Neural progenitor cell (in vitro differentiated cells): ENCODE measurements at regions not wholly inside any gene's neighbourhood (a gene's known extent, or its start where the extent isn't known, plus 50 kb on each side); places are given as distances from the start of the nearest gene placed in this dataset.
A peak's percentile ranks its signal among the peaks of the same experiment; 100 is the strongest.

Source experiments
- DNase-seq: peaks from one replicate; pipeline ENCODE4 v3.0.0-alpha.2; 2016; ENCODE audit warnings: low spot score
- H2AFZ ChIP-seq: fragments of 200-600 bp; sonication (generic); replicated peaks from 2 replicates; pipeline ENCODE4 v1.6.1; 2016; ENCODE audit warnings: antibody characterized with exemption
- H3F3A ChIP-seq: fragments of 200-600 bp; sonication (generic); 2 replicates; pipeline ENCODE4 v1.6.1; 2016; ENCODE audit warnings: antibody characterized with exemption, low read depth
- H3K27ac ChIP-seq: fragments of 200-600 bp; sonication (generic); 2 replicates; pipeline ENCODE4 v1.5.1; 2016; ENCODE audit warnings: mild to moderate bottlenecking
- H3K27me3 ChIP-seq: fragments of 200-600 bp; sonication (generic); 2 replicates; pipeline ENCODE4 v1.6.1; 2016; ENCODE audit warnings: mild to moderate bottlenecking, moderate library complexity
- H3K36me3 ChIP-seq: fragments of 200-600 bp; sonication (generic); 2 replicates; pipeline ENCODE4 v1.5.1; 2016
- H3K4me1 ChIP-seq: fragments of 200-600 bp; sonication (generic); 2 replicates; pipeline ENCODE4 v1.6.1; 2016; ENCODE audit warnings: mixed run types
- H3K4me2 ChIP-seq: fragments of 200-600 bp; sonication (generic); 2 replicates; pipeline ENCODE4 v1.6.1; 2016
- H3K4me3 ChIP-seq: fragments of 200-600 bp; sonication (generic); 2 replicates; pipeline ENCODE4 v1.5.1; 2016
- H3K79me2 ChIP-seq: fragments of 200-600 bp; sonication (generic); 2 replicates; pipeline ENCODE4 v1.6.1; 2016; ENCODE audit warnings: low read depth
- H3K9ac ChIP-seq: fragments of 200-600 bp; sonication (generic); 2 replicates; pipeline ENCODE4 v1.6.1; 2016
- H3K9me3 ChIP-seq: fragments of 200-600 bp; sonication (generic); 2 replicates; pipeline ENCODE4 v1.5.1; 2016; ENCODE audit warnings: low read depth
- H4K20me1 ChIP-seq: fragments of 200-600 bp; sonication (generic); 2 replicates; pipeline ENCODE4 v1.6.1; 2016; ENCODE audit warnings: low read depth
- H3K27ac Mint-ChIP-seq: 3 replicates; pipeline ENCODE4 v1.8.0; 2021; ENCODE audit warnings: mixed read lengths
- H3K27me3 Mint-ChIP-seq: 2 replicates; pipeline ENCODE4 v1.8.0; 2022; ENCODE audit warnings: low read depth, mild to moderate bottlenecking, inconsistent platforms, moderate library complexity, mixed read lengths; ENCODE audit not compliant: insufficient read depth
- H3K36me3 Mint-ChIP-seq: 3 replicates; pipeline ENCODE4 v1.8.0; 2021; ENCODE audit warnings: mixed read lengths
- H3K4me1 Mint-ChIP-seq: 3 replicates; pipeline ENCODE4 v1.8.0; 2021; ENCODE audit warnings: mixed read lengths
- H3K4me3 Mint-ChIP-seq: 3 replicates; pipeline ENCODE4 v1.8.0; 2021; ENCODE audit warnings: mild to moderate bottlenecking, moderate library complexity, mixed read lengths
- H3K9me3 Mint-ChIP-seq: 3 replicates; pipeline ENCODE4 v1.8.0; 2020; ENCODE audit warnings: mixed read lengths
- CTCF ChIP-seq: fragments of 200-600 bp; sonication (generic); IDR thresholded peaks from 2 replicates; pipeline ENCODE4 v1.5.1; 2017; ENCODE audit warnings: antibody characterized with exemption, mild to moderate bottlenecking
- EZH2 ChIP-seq: fragments of 200-600 bp; sonication (generic); IDR thresholded peaks from 2 replicates; pipeline ENCODE4 v1.6.1; 2017; ENCODE audit warnings: antibody characterized with exemption, mild to moderate bottlenecking, moderate library complexity
- EZH2phosphoT487 ChIP-seq: fragments of 200-600 bp; sonication (generic); IDR thresholded peaks from 2 replicates; pipeline ENCODE4 v1.6.1; 2017; ENCODE audit warnings: antibody characterized with exemption

- no peaks in the 10 kb centered on the region for H3K9me3 Mint-ChIP-seq
- no peaks in the 10 kb centered on the region for H3K4me1 ChIP-seq
- no peaks in the 10 kb centered on the region for H3K79me2 ChIP-seq
- H3K27me3 Mint-ChIP-seq, result no peaks in the 10 kb centered on the region
- no peak overlapping the region for H3K4me3 ChIP-seq
- no peaks in the 10 kb centered on the region for H3K36me3 ChIP-seq
- H3K27me3 ChIP-seq, result no peaks in the 10 kb centered on the region
- no peak for DNase-seq
- TF ChIP-seq CTCF (no peak), EZH2 (no peak), EZH2phosphoT487 (no peak)
- H3K27ac Mint-ChIP-seq, result no peak overlapping the region
- no peak overlapping the region for H3K4me3 Mint-ChIP-seq
- H3F3A ChIP-seq, result no peaks in the 10 kb centered on the region
- no peak overlapping the region for H3K4me2 ChIP-seq
- H3K9me3 ChIP-seq, result no peaks in the 10 kb centered on the region
- H3K36me3 Mint-ChIP-seq, result no peaks in the 10 kb centered on the region
- H3K4me1 Mint-ChIP-seq, result no peaks in the 10 kb centered on the region
- no peak overlapping the region for H3K9ac ChIP-seq
- H2AFZ ChIP-seq, result peak overlapping the region; percentile 40
- no peaks in the 10 kb centered on the region for H4K20me1 ChIP-seq
- H3K27ac ChIP-seq, result no peak overlapping the region
These were observed 253.6 kb upstream of the FLRT2 start for GRCh38 chr14:85276161-85276978.

- Mint-ChIP-seq H3K36me3 (no peaks in the 10 kb centered on the region), H3K27me3 (no peaks in the 10 kb centered on the region), H3K9me3 (no peaks in the 10 kb centered on the region), H3K4me1 (no peaks in the 10 kb centered on the region), H3K4me3 (no peak overlapping the region), H3K27ac (no peak overlapping the region)
- Histone ChIP-seq H3K4me1 (no peaks in the 10 kb centered on the region), H3K9me3 (no peaks in the 10 kb centered on the region), H3K36me3 (no peaks in the 10 kb centered on the region), H3F3A (no peaks in the 10 kb centered on the region), H3K79me2 (no peaks in the 10 kb centered on the region), H3K4me3 (no peak overlapping the region), H3K27ac (no peak overlapping the region), H3K9ac (no peak overlapping the region), H2AFZ (no peak overlapping the region), H3K4me2 (no peak overlapping the region), H3K27me3 (no peaks in the 10 kb centered on the region), H4K20me1 (no peaks in the 10 kb centered on the region)
- TF ChIP-seq EZH2 (no peak), CTCF (no peak), EZH2phosphoT487 (no peak)
- DNase-seq, result no peak
These were observed 253.0 kb upstream of the FLRT2 start for GRCh38 chr14:85276979-85277228.

- Mint-ChIP-seq H3K4me1 (no peaks in the 10 kb centered on the region), H3K27me3 (no peaks in the 10 kb centered on the region), H3K4me3 (no peak overlapping the region), H3K36me3 (no peaks in the 10 kb centered on the region), H3K9me3 (no peaks in the 10 kb centered on the region), H3K27ac (no peak overlapping the region)
- H4K20me1 ChIP-seq, result no peaks in the 10 kb centered on the region
- H3F3A ChIP-seq, result no peaks in the 10 kb centered on the region
- TF ChIP-seq EZH2 (no peak), CTCF (no peak), EZH2phosphoT487 (no peak)
- H2AFZ ChIP-seq, result no peak overlapping the region
- H3K9me3 ChIP-seq, result no peaks in the 10 kb centered on the region
- H3K9ac ChIP-seq, result no peak overlapping the region
- no peak overlapping the region for H3K4me2 ChIP-seq
- H3K4me1 ChIP-seq, result no peaks in the 10 kb centered on the region
- H3K27ac ChIP-seq, result no peak overlapping the region
- DNase-seq, result no peak
- H3K36me3 ChIP-seq, result no peaks in the 10 kb centered on the region
- H3K79me2 ChIP-seq, result no peaks in the 10 kb centered on the region
- H3K27me3 ChIP-seq, result no peaks in the 10 kb centered on the region
- no peak overlapping the region for H3K4me3 ChIP-seq
These were observed 250.5 kb upstream of the FLRT2 start for GRCh38 chr14:85279407-85279806.
